IPS-20b (cell line): ENCODE measurements at regions not wholly inside any gene's neighbourhood (a gene's known extent, or its start where the extent isn't known, plus 50 kb on each side); places are given as distances from the start of the nearest gene placed in this dataset.

Experiments
- H3K27ac ChIP-seq: one replicate; pipeline ENCODE4 v1.5.1; 2013; ENCODE audit warnings: low read length
- H3K27me3 ChIP-seq: 2 replicates; pipeline ENCODE4 v1.6.1; 2013; ENCODE audit warnings: mild to moderate bottlenecking, low read length, inconsistent platforms; ENCODE audit not compliant: insufficient read depth
- H3K36me3 ChIP-seq: 2 replicates; pipeline ENCODE4 v1.6.1; 2013; ENCODE audit warnings: low read depth, mild to moderate bottlenecking, inconsistent platforms, low read length, moderate library complexity; ENCODE audit not compliant: insufficient read depth
- H3K4me1 ChIP-seq: 2 replicates; pipeline ENCODE4 v1.6.1; 2013; ENCODE audit warnings: mild to moderate bottlenecking, control low read depth, inconsistent platforms, low read length, moderate library complexity; ENCODE audit not compliant: insufficient read depth
- H3K4me3 ChIP-seq: 2 replicates; pipeline ENCODE4 v1.5.1; 2013; ENCODE audit warnings: mild to moderate bottlenecking, low read length, inconsistent platforms
- H3K9ac ChIP-seq: 2 replicates; pipeline ENCODE4 v1.6.1; 2013; ENCODE audit warnings: low read depth, mild to moderate bottlenecking, inconsistent platforms, low read length, moderate library complexity
- H3K9me3 ChIP-seq: 2 replicates; pipeline ENCODE4 v1.6.1; 2013; ENCODE audit warnings: mild to moderate bottlenecking, low read depth, low read length, inconsistent platforms; ENCODE audit not compliant: insufficient read depth

DNA sequence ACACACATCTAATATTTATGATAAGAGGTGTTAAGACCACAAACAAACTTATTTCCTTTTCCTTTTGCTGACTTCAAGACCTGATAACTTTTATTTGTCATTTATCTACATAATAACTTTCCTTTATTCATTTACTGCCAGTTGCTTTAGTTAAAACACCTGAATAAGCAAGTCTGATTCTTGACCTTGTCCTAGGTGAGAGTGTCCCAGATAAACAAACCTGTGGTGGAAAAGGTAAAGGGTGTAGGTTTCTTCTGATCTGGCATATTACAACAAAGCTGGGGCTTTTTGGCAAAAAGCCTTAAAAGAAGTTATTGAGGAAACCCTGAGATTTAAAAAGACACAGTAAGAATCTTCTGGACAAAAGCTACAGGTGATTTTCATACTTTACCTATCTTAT, 191.5 kb downstream of the ZBBX start:
- no peak overlapping the region for H3K4me3 ChIP-seq
- H3K27ac ChIP-seq, result no peak overlapping the region
- no peaks in the 10 kb centered on the region for H3K4me1 ChIP-seq
- H3K9me3 ChIP-seq, result no peaks in the 10 kb centered on the region
- H3K27me3 ChIP-seq, result no peaks in the 10 kb centered on the region
- H3K36me3 ChIP-seq, result no peaks in the 10 kb centered on the region
- H3K9ac ChIP-seq, result no peak overlapping the region

DNA sequence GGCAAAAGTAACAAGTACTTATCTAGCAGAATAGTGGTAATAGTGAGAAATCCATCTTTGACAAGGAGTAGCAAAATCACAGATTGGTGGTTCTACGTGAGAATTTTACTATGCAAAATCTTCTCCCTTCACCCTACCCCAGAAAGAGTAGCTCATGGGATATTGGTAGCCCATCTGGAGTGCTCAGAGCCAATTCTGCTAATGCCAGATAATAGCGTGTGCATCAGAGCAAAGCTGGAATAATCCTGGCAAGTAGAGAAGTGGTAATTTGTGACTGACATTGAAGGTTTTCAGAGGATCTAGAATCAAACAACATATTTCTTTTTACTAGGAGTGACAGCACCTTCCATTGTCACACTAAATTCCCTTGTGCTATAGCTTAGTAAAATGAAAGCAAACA, 192.9 kb downstream of the ZBBX start:
- Histone ChIP-seq H3K27ac (no peak overlapping the region), H3K4me1 (no peaks in the 10 kb centered on the region), H3K9me3 (no peaks in the 10 kb centered on the region), H3K27me3 (no peaks in the 10 kb centered on the region), H3K36me3 (no peaks in the 10 kb centered on the region), H3K9ac (no peak overlapping the region), H3K4me3 (no peak overlapping the region)

GRCh38 chr3:167184511-167184910, 195.6 kb downstream of the ZBBX start:
- Histone ChIP-seq H3K36me3 (no peaks in the 10 kb centered on the region), H3K27me3 (no peaks in the 10 kb centered on the region), H3K4me3 (no peak overlapping the region), H3K9ac (no peak overlapping the region), H3K9me3 (no peaks in the 10 kb centered on the region), H3K27ac (no peak overlapping the region), H3K4me1 (no peaks in the 10 kb centered on the region)

DNA sequence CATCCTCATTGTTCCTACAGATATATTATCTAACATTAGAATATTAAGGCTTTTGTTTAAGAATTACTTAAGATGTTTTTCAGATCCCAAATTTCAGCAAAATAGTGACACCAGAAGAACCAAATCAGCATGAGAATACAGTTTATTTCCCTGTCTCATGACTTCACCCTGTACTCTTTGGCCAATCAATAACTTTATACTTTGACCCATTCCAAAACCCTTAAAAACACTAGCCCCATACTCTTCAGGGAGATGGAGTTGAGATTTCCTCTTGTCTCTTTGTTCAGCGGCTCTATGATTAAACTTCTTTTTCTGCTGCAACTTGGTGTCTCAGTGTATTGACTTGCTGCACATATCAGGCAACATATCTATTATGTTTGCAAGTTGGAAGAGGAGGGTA, 207.7 kb downstream of the ZBBX start:
- H3K4me3 ChIP-seq, result no peak overlapping the region

GRCh38 chr3:167167491-167167890, 212.6 kb downstream of the ZBBX start:
- Histone ChIP-seq H3K9me3 (no peaks in the 10 kb centered on the region), H3K27me3 (no peaks in the 10 kb centered on the region), H3K4me1 (peaks cover 26% of the 10 kb centered on the region; the same call in 1 of the 2 replicates), H3K27ac (no peak overlapping the region), H3K4me3 (no peak overlapping the region), H3K9ac (no peak overlapping the region), H3K36me3 (no peaks in the 10 kb centered on the region)

More for the DNA sequence above, 207.7 kb downstream of the ZBBX start:
- Histone ChIP-seq H3K27me3 (no peaks in the 10 kb centered on the region), H3K9ac (no peak overlapping the region), H3K9me3 (peaks cover 18% of the 10 kb centered on the region), H3K36me3 (no peaks in the 10 kb centered on the region), H3K4me1 (0 out of 2 replicates have a peak, but pooled peaks cover 1% of the 10 kb centered on the region), H3K27ac (no peak overlapping the region)

- no peak overlapping the region for H3K27ac ChIP-seq
- no peaks in the 10 kb centered on the region for H3K27me3 ChIP-seq
- H3K9ac ChIP-seq, result no peak overlapping the region
- no peaks in the 10 kb centered on the region for H3K36me3 ChIP-seq
- peaks cover 26% of the 10 kb centered on the region; the same call in 1 of the 2 replicates for H3K4me1 ChIP-seq
- H3K9me3 ChIP-seq, result no peaks in the 10 kb centered on the region
- peak overlapping the region; percentile 20; the same call in 1 of the 2 replicates for H3K4me3 ChIP-seq
Measured at GRCh38 chr3:167166594-167167253, 213.4 kb downstream of the ZBBX start.

DNA sequence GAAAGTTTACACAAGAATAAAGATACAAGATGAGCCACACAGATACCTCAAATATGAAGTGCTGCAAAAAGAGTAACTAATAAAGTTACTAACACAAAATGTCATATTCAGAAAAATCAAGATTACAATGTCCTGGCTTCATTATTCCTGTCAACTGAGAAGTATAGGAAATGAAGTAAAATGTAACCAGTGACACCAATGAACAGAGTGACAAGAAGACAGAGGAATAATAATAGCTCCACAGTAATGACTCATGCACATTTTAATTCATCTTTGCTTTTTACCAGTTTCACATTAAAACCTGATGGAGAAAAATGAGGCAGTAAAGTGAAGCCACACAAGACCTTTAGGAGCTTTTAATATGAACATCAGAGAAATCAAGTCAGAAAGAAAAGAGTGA, 214.1 kb downstream of the ZBBX start:
- Histone ChIP-seq H3K27me3 (no peaks in the 10 kb centered on the region), H3K4me1 (peaks cover 26% of the 10 kb centered on the region; the same call in 1 of the 2 replicates), H3K9ac (no peak overlapping the region), H3K27ac (no peak overlapping the region), H3K36me3 (no peaks in the 10 kb centered on the region), H3K4me3 (peak overlapping the region; percentile 20; the same call in 1 of the 2 replicates), H3K9me3 (no peaks in the 10 kb centered on the region)

- Histone ChIP-seq H3K27me3 (no peaks in the 10 kb centered on the region), H3K4me3 (no peak overlapping the region), H3K9ac (no peak overlapping the region), H3K36me3 (no peaks in the 10 kb centered on the region), H3K4me1 (peaks cover 26% of the 10 kb centered on the region; the same call in 1 of the 2 replicates), H3K9me3 (no peaks in the 10 kb centered on the region), H3K27ac (no peak overlapping the region)
Measured at GRCh38 chr3:167163580-167163979, 216.5 kb downstream of the ZBBX start.

DNA sequence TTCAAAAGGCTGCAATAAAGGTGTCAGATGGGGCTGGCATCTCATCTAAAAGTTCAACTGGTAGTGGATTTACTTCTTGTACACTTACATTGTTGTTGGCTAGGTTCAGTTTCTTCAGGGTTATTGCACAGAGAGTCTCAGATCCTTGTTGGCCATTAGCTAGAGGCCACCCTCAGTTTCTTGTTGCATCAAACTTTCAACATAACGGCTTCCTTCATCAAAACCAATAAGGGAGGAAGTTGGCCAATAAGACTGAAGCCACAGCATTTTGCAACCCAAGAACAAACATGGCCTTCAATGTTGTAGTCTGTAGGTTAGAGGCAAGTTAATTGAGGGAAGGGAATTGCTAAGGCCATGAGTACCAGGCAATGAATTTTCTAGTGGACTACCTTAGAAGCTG, 218.0 kb downstream of the ZBBX start:
- Histone ChIP-seq H3K9ac (no peak overlapping the region), H3K4me1 (peaks cover 23% of the 10 kb centered on the region; the same call in 1 of the 2 replicates), H3K4me3 (no peak overlapping the region), H3K9me3 (no peaks in the 10 kb centered on the region), H3K36me3 (no peaks in the 10 kb centered on the region), H3K27ac (no peak overlapping the region), H3K27me3 (no peaks in the 10 kb centered on the region)

- no peaks in the 10 kb centered on the region for H3K36me3 ChIP-seq
- H3K9ac ChIP-seq, result no peak overlapping the region
- H3K4me1 ChIP-seq, result peaks cover 11% of the 10 kb centered on the region; the same call in 1 of the 2 replicates
- H3K9me3 ChIP-seq, result peaks cover 7% of the 10 kb centered on the region
- H3K27ac ChIP-seq, result no peak overlapping the region
- no peaks in the 10 kb centered on the region for H3K27me3 ChIP-seq
- no peak overlapping the region for H3K4me3 ChIP-seq
Measured at GRCh38 chr3:167160781-167161180, 219.3 kb downstream of the ZBBX start.

GRCh38 chr3:167151636-167152035, 228.5 kb downstream of the ZBBX start:
- H3K4me1 ChIP-seq, result no peaks in the 10 kb centered on the region; the same call in 1 of the 2 replicates
- H3K4me3 ChIP-seq, result no peak overlapping the region
- peaks cover 12% of the 10 kb centered on the region for H3K9me3 ChIP-seq
- H3K27me3 ChIP-seq, result no peaks in the 10 kb centered on the region
- no peaks in the 10 kb centered on the region for H3K36me3 ChIP-seq
- no peak overlapping the region for H3K9ac ChIP-seq
- H3K27ac ChIP-seq, result no peak overlapping the region

DNA sequence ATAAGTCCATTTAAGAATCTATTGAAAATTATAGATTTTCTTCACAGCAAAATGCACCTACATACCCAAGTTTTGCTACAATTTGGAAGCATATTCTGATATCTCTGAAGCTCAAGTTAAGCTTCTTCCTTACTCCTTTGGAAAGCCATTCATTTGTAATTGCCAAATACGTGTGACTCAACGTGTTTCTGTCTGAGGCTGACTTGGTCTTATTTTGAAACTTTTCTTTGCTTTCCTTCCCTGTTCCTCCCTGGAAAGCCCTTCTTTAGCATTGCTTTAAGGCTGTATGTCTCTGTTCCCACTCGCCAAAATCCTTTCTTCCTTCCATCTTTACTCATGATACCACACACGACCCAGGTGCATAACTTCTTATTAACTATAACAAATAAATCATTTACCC, 232.0 kb downstream of the ZBBX start:
- no peaks in the 10 kb centered on the region for H3K36me3 ChIP-seq
- no peaks in the 10 kb centered on the region for H3K9me3 ChIP-seq
- no peak overlapping the region for H3K4me3 ChIP-seq
- H3K4me1 ChIP-seq, result no peaks in the 10 kb centered on the region; the same call in 1 of the 2 replicates
- no peak overlapping the region for H3K9ac ChIP-seq
- H3K27me3 ChIP-seq, result no peaks in the 10 kb centered on the region
- H3K27ac ChIP-seq, result no peak overlapping the region
